Left ventricle myocardium superior (tissue), 1 donor: ENCODE measurements at regions not wholly inside any gene's neighbourhood (a gene's known extent, or its start where the extent isn't known, plus 50 kb on each side); places are given as distances from the start of the nearest gene placed in this dataset.

Experiments used
- ATAC-seq: fragments of 200-7000 bp; cut with Tn5 transposase; one replicate; pipeline ENCODE4 v1.9.1; 2020; ENCODE audit warnings: mild to moderate bottlenecking, moderate library complexity
- DNase-seq: peaks from one replicate; pipeline ENCODE4 v3.0.0-alpha.2; 2020
- intact Hi-C: fragments of 100-400 bp; cut with micrococcal nuclease; formaldehyde crosslinking; loops from one replicate; pipeline ENCODE4 v1.11.0; 2022
- donor health status: DM: no; HTN: yes; CAD: no; lungs with severe emphysema.

DNA sequence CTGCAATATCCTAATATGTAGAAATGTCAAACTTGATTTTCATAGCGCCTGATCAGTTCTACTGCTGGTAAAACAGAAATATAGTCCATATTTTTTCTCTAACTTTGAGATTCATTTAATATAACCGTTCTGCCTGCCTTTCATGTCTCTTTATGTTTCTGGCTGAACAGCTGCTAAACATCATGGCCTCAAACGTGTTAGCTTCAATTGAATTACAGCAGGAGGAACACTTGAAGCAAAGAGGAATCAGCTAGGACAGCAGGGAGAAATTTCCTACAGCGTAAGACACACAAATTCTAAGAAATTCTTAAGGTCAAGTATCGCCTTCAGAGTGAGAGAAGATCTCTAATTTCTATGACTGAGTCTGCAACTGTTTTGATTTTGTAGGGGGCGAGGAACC is 433.2 kb downstream of the FBXO15 start:
- ATAC-seq = no peak
- intact Hi-C loops = no loop called here
- no peak for DNase-seq

DNA sequence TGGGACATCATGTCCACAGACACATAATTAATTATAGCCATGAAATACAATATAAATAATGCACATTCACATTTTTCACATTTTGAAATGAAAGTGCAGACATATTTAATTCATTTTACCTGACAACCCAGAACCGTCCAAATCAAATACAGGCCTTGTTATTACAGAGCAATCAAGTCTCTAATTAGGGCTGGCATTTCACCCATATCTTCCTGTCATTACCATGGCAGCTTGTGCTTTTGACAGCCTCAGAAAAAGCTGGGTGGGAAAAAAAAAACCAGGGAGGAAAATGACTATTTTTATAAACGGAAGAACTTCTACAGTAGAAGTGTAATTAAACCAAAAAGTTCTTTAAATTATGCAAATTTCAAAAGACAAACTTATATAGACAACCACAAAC is 436.4 kb downstream of the FBXO15 start:
- DNase-seq (no peak), ATAC-seq (no peak)
- intact Hi-C loops = no loop called here

DNA sequence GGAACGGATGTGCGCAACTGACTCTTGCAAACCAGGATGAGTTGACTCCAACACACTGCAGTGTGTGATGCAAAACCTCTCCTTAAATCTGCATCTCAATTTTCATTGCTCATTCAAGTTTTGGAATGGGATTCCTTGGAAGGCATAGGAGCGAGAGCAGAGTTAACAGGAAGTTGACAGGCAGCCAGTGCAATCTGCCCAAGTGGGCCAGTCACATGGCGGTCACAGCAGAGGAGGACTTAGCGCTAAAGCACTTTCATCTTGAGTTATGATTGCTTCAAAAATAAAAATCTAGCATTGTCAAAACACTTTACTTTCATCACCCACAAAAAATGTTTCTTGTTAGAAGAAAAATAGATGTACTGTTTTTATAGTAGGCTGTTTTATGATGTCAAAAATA is 439.0 kb downstream of the FBXO15 start:
- DNase-seq (no peak), ATAC-seq (no peak)
- intact Hi-C loops = no loop called here

DNA sequence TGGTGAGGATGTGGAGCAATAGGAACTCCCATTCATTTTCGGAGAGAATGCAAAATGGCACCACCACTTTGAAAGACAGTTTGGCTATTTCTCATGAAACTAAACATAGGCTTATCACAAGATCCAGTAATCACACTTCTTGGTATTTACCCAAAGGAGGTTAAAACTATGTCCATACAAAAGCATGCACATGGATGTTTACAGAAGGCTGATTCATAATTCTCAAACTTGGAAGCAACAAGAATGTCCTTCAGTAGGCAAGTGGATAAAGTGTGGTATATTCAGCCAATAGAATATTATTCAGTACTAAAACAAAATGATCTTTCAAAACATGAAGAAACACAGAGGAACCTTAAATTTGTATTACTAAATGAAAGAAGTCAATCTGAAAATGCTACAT is 440.6 kb downstream of the FBXO15 start:
- intact Hi-C loops = no loop called here
- ATAC-seq = no peak
- no peak for DNase-seq

DNA sequence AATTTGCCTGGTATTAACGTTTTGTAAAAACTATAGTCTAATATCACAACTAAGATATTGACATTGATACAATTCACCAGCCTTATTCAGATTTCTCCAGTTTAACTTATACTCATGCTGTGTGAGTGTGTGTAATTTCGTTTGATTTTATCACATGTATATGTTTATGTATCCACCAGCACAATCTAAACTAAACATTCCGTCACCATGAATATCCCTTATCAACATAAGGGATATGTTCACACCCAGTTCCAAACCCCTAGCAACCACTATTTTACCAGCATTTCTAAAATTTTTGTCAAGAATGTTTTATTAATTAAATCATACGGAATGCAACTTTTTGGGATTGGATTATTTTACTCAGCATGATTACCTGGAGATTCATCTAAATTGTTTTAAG is 450.3 kb downstream of the FBXO15 start:
- ATAC-seq (no peak), DNase-seq (no peak)
- intact Hi-C loops = no loop called here

DNA sequence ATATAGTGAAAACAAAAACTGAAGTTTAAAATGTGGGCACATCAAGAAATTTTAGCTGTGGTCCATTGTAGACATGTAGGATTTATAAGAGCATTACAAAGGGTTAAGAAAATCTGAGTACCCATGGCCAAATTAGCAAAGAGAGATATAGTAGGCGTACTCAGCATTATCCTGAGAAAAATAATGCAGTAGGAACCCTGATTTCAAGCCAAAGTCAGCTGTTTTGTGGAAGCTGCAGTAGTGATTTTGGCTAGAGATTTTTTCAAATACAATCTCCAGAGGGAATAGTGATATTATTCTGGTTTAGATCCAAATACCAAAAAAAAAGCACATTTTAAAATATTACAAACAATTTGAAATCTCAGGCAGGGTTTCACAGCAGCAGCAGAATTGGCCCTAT is 450.9 kb downstream of the FBXO15 start:
- DNase-seq = no peak
- ATAC-seq = no peak
- intact Hi-C loops = no loop called here

DNA sequence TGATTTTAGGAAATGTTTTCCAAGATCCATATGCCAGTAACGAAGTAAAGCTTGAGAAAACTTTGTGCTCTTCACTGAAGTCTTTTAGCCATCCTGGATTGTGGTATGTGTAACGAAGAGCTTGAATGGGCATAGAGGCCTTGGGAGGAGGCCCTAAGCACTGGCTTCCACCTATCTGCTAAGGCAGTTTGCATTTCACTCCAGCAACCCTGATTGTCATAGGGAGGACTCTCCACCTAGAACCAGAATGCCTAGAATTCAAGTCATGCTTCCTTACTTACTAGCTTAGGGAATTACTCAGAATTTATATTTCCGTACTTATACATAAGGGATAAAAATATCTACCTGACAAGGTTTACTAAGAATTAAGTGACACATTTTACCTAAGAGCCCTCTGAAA is 451.5 kb downstream of the FBXO15 start:
- intact Hi-C loops = no loop called here
- DNase-seq = no peak
- no peak for ATAC-seq

- ATAC-seq = no peak
- intact Hi-C loops = no loop called here
- DNase-seq = no peak
These were observed 454.5 kb downstream of the FBXO15 start for GRCh38 chr18:73693091-73693490.

DNA sequence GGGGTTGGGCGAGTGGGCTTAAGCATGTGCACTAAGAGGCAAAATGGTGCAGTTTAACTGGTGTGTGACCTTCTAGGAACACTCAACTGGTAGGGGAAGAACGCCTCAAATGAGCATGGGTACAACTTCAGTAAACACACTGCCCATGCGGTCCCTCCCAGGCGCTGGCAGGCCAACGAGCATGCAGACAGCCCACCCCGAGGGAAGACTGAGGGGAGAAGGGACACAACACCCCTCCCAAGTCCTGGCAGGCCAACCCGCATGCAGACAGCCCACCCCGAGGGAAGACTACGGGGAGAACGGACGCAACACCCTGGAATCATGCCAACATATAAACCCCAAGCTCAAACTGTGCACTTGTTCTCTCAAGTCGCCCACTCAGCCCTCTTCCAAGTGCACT is 456.0 kb downstream of the FBXO15 start:
- intact Hi-C loops = no loop called here
- ATAC-seq (no peak), DNase-seq (no peak)

DNA sequence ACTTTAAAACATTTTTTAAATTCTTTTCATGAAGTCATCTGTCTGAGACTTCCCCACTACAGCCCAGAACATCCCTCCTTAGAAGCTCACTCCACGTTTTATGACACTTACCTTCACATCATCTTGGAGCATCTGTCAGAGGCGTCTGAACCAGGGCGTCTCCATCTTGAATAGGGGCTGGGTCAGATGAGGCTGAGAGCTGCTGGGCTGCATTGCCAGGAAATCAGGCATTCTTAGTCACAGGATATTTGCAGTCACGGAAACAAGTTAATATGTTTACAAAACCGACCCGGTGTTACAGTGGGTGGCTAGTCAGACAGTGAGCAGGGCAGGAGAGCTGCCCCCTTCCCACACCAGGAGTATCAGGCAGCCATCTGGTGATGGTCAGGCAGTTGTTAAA is 456.5 kb downstream of the FBXO15 start:
- ATAC-seq (peak; percentile 24), DNase-seq (no peak)
- intact Hi-C loops = no loop called here

DNA sequence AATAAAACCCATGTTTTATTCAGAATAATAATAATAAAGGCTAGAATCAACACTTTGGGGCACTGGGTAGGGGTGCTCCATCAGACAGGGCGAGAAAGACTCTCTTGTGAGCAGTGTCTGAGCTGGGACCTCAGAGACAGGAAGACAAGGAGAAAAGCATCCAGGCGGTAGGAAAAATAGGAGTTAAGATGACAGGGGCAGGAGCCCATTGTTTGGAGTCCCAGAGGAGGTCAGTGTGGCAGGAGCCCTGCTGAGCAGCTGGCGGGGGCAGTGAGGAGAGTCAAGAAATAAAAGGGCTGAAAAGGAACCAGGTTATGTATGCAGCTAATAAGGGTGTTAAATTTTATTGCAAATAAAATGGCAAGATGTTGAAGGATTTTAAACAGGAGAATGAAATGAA is 457.4 kb downstream of the FBXO15 start:
- intact Hi-C loops = no loop called here
- ATAC-seq = no peak

DNA sequence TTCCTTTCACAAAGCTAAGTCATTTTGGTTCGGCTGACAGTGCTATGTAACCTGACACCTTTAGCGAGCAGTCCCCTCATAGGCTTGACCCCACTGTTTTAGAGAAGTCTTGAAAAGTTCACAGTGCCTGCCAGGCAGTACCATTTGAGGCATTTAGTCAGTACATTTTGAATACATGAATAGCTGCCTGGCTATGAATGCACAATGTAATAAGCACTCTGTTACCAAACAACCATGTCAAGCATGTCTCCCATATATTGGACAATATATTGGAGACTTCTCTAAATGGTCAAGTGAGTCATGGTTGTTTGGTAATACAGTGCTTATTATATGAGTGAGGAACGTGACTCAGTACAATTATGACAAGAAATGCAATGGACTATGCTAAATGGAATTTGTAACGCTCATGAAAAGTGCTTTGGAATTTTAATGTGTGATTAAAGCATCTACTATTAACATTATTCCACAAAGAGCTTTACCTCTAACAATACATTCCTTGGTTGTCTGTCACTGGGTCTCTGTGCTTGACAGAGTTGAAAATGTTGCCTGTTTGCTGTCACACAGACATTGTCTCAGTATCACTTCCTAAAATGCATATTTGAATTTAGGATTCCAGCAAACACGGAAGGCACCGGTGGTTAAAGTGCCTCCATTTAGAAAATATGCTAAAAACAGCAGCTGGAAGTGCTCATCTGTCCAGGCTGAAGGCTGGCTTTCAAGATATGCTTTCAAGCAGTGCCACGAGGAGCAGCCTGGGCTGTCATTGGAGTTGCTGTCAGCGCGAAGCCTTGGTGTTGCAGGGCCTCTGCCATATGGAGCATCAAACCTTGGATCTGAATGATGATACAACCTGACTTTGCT is 458.6 kb downstream of the FBXO15 start:
- intact Hi-C loops = no loop called here
- DNase-seq = no peak
- ATAC-seq = no peak

More for the DNA sequence above, 457.4 kb downstream of the FBXO15 start:
- no peak for DNase-seq

DNA sequence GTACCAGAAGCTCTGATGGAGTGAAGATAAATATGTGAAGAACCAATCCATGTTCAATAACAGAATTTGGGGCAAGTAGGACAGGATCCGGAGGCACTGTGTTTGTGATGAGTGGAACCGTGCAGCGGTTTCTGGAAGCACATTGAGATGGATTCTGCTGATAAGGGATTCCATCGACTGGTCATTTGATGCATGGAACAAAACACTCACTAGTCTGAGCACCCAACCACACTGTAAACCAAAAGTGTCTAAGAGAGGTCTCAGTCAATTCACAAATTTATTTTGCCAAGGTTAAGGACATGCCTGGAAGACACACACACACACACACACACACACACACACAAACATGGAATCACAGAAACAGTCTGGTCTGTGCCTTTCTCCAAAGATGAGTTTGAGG is 459.5 kb downstream of the FBXO15 start:
- intact Hi-C loops = no loop called here
- DNase-seq = no peak
- no peak for ATAC-seq

DNA sequence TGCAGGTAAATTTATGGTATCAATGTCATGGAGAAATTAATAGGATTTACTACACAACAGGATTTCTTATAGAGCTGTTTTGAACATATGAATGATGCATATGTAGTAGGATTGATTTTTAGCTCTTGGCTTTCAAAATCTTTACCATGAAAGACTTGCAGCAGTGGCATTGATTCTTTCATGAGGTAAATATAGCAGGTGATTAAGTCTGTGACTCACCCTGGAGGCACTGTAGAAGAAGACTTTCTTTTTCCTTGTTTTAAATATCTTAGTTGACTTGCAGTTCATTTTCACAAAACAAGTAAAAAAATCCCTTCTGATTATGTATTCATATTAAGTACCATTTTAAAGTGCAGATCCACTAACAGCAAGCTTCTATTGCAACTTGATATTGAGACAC is 463.0 kb downstream of the FBXO15 start:
- DNase-seq (no peak), ATAC-seq (no peak)
- intact Hi-C loops = no loop called here

DNA sequence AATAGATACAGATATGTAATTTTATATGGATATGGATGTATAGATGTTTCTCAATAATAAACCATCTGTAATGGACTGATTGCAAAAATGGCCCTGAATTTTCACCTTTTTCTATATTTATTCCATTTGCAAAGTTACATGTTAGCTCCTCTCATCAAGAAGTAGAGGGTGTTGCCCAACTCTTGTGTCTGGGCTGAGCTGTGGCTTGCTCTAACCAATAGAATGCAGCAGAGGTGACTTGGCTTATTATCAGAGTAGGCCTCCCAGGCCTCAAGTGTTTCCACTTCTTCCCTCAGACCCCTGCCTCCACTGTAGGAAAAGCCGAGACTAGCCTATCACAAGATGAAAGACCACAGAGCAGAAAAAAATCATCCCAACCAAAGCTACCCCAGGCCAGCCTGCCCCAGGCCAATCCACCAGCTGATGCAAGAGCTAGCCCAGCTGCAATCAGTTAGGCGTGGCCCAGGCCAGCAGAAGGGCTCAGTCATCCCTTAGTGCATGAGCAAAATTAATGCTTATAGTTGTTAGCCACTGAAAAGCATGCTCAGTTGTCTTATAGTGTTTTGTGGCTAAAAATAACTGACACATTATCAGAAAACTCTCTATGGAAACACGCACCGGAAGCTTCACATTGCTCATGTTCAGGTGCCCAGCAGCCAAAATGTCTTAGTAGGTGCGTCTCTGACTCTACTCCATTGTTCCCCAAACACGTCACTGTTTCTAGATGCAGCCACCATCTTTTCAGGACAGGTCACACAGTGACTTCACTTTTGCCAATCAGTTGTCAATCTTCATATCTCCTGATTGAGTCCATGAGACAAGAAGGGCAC is 464.0 kb downstream of the FBXO15 start:
- intact Hi-C loops = no loop called here

GRCh38 chr18:73681912-73682311 is 465.7 kb downstream of the FBXO15 start:
- no peak for ATAC-seq
- intact Hi-C loops = no loop called here
- DNase-seq = no peak

More for the DNA sequence above, 464.0 kb downstream of the FBXO15 start:
- DNase-seq (no peak), ATAC-seq (no peak)

GRCh38 chr18:73681398-73681797 is 466.2 kb downstream of the FBXO15 start:
- intact Hi-C loops = no loop called here
- no peak for ATAC-seq
- DNase-seq = no peak

GRCh38 chr18:73679941-73680712 is 467.5 kb downstream of the FBXO15 start:
- no peak for DNase-seq
- ATAC-seq = no peak
- intact Hi-C loops = no loop called here

DNA sequence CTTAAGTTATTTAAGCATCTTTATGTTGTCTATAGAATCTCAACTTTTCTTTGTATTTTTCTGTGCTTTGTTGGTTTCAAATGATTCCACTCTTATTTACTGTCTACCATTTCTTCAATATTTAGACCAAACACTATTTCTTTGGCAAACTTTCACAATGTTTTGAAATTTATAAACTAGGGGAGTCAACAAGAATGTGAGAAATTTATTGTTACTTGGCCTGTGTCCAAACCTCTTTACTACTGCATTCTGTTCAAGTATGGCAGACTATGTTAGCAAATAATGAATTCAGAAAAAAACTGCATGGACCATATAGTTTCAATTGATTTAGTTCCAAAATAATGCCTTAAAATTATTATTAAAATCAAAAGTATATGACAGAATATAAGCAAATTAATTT is 470.2 kb downstream of the FBXO15 start:
- ATAC-seq (no peak), DNase-seq (no peak)
- intact Hi-C loops = no loop called here
